ENCODE measurements at regions not wholly inside any gene's neighbourhood (a gene's known extent, or its start where the extent isn't known, plus 50 kb on each side); places are given as distances from the start of the nearest gene placed in this dataset.
A peak's percentile ranks its signal among the peaks of the same experiment; 100 is the strongest.

DNA sequence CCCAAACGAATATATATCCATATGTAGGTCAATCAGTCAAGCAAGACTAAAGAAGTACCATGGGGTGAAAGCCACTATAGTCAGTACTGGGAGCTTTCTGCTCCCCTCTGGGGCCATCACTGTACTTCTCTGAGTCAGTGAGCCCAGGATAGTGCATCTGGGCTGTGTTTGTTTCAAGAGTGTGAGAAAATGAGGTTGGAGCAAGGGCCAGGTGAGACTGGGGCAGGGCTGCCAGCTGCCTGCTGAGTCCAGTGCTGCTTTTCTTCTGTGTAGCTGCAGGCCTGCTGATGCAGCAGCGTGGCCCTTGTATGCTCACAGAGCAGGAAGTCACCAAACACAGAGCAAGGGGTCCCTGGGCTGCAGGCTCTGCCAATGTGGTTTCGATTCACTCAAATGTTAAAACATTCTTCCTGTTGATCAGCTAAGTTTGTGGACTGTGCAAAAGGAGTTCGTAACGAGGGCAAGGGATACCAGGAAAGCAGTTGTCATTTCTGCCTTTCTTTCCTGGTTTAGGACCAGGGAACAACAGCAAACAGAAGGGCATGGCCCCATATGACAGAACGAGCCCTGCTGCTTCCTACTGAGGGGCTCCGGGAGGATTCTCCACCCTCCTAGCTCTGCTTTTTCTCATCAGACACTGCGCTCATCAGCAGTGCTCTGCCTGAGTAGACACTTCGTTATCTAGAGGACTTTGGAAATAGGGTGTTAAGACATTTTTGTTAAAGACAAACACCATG lies 65.4 kb upstream of the TNS3 start:
- WGBS (ENCODE audit: low lambda C conversion rate, missing lambda C conversion rate), result 52% methylated on average over 9 of the region's 9 CpGs
- Histone ChIP-seq H3K4me1 (ENCODE audit: insufficient read depth) (peaks cover 32% of the 10 kb centered on the region), H3K79me2 (no peaks in the 10 kb centered on the region), H3K27ac (peak overlapping the region; percentile 76), H3K9me2 (replicated peaks; ENCODE audit: insufficient read depth) (no peaks in the 10 kb centered on the region), H3K9me3 (ENCODE audit: low read depth) (no peaks in the 10 kb centered on the region), H2AFZ (peak overlapping the region; percentile 25), H3K27me3 (no peaks in the 10 kb centered on the region), H4K20me1 (ENCODE audit: insufficient read depth, poor library complexity, severe bottlenecking) (no peaks in the 10 kb centered on the region), H3K36me3 (replicated peaks; ENCODE audit: insufficient read depth, low read depth) (no peaks in the 10 kb centered on the region), H3K4me3 (no peak overlapping the region), H3K4me2 (peak overlapping the region; percentile 50)
- TF ChIP-seq, protein P1, sequence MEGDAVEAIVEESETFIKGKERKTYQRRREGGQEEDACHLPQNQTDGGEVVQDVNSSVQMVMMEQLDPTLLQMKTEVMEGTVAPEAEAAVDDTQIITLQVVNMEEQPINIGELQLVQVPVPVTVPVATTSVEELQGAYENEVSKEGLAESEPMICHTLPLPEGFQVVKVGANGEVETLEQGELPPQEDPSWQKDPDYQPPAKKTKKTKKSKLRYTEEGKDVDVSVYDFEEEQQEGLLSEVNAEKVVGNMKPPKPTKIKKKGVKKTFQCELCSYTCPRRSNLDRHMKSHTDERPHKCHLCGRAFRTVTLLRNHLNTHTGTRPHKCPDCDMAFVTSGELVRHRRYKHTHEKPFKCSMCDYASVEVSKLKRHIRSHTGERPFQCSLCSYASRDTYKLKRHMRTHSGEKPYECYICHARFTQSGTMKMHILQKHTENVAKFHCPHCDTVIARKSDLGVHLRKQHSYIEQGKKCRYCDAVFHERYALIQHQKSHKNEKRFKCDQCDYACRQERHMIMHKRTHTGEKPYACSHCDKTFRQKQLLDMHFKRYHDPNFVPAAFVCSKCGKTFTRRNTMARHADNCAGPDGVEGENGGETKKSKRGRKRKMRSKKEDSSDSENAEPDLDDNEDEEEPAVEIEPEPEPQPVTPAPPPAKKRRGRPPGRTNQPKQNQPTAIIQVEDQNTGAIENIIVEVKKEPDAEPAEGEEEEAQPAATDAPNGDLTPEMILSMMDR (IDR thresholded peaks at IDR 0.05; ENCODE audit: poor library complexity), result no peak
- no peak for TF ChIP-seq EZH2phosphoT487 (IDR thresholded peaks at IDR 0.05; ENCODE audit: low read depth, severe bottlenecking, unreplicated experiment)
- no peak for TF ChIP-seq EZH2 (IDR thresholded peaks at IDR 0.05; ENCODE audit: borderline replicate concordance)
- DNase-seq (ENCODE audit: low spot score), result no peak

DNA sequence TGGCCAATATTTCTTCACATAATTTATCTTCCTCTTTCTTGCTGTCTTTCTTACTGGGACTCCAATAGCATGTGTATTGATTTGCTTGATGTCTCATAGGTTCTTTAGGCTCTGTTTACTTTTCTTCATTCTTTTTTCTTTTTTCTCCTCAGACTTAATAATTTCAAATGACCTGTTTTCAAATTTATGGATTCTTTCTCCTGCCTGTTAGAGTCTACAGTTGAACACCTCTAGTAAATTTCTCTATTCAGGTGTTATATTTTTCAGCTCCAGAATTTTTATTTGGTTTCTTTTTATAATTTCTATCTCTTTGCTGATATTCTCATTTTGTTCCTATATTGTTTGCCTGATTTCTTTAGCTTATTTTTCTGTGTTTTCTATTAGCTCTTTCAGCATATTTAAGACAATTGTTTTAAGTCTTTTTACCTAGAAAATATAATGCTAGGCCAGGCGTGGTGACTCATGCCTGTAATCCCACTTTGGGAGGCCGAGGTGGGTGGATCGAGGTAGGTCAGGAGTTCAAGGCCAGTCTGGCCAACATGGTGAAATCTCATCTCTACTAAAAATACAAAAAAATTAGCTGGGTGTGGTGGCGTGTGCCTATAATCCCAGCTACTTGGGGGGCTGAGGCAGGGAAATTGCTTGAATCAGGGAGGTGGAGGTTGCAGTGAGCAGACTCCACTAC lies 61.9 kb upstream of the TNS3 start:
- Histone ChIP-seq H3K27ac (no peak overlapping the region), H3K9me3 (ENCODE audit: low read depth) (no peaks in the 10 kb centered on the region), H3K79me2 (no peaks in the 10 kb centered on the region), H3K4me1 (ENCODE audit: insufficient read depth) (peaks cover 30% of the 10 kb centered on the region), H3K4me3 (no peak overlapping the region), H3K9me2 (replicated peaks; ENCODE audit: insufficient read depth) (no peaks in the 10 kb centered on the region), H3K36me3 (replicated peaks; ENCODE audit: insufficient read depth, low read depth) (no peaks in the 10 kb centered on the region), H3K27me3 (no peaks in the 10 kb centered on the region), H2AFZ (no peak overlapping the region), H4K20me1 (ENCODE audit: insufficient read depth, poor library complexity, severe bottlenecking) (no peaks in the 10 kb centered on the region), H3K4me2 (no peak overlapping the region)
- TF ChIP-seq EZH2 (IDR thresholded peaks at IDR 0.05; ENCODE audit: borderline replicate concordance) (no peak), EZH2phosphoT487 (IDR thresholded peaks at IDR 0.05; ENCODE audit: low read depth, severe bottlenecking, unreplicated experiment) (no peak)
- TF ChIP-seq, protein P1 (IDR thresholded peaks at IDR 0.05; ENCODE audit: poor library complexity), result no peak
- no peak for DNase-seq (ENCODE audit: low spot score)
- WGBS (ENCODE audit: low lambda C conversion rate, missing lambda C conversion rate), result 91% methylated on average over 4 of the region's 4 CpGs

DNA sequence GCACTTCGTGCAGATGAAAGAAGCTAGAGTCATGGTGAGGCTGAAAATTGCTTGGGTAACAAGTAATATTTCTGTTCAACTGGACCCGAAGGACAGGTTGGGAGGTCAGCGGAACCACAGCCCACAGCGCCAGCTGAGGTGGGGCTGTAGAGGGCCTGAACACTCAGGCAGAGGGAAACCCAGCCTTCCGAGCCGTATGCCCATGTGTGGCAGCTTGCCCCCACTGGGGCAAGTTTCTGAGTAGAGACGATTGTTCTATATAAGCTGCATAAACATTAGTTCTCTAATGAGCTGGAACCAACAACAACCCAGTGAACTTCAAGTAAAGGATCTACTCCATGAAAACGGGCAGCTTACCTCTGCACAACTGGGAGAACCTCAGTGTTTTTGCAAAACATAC lies 58.4 kb upstream of the TNS3 start:
- Histone ChIP-seq H4K20me1 (ENCODE audit: insufficient read depth, poor library complexity, severe bottlenecking) (no peaks in the 10 kb centered on the region), H3K79me2 (no peaks in the 10 kb centered on the region), H3K4me3 (no peak overlapping the region), H3K36me3 (replicated peaks; ENCODE audit: insufficient read depth, low read depth) (no peaks in the 10 kb centered on the region), H3K4me2 (no peak overlapping the region), H3K9me2 (replicated peaks; ENCODE audit: insufficient read depth) (no peaks in the 10 kb centered on the region), H3K27ac (peak overlapping the region; percentile 58), H3K9me3 (ENCODE audit: low read depth) (no peaks in the 10 kb centered on the region), H3K27me3 (no peaks in the 10 kb centered on the region), H2AFZ (no peak overlapping the region), H3K4me1 (ENCODE audit: insufficient read depth) (peaks cover 31% of the 10 kb centered on the region)
- WGBS (ENCODE audit: low lambda C conversion rate, missing lambda C conversion rate), result 91% methylated on average over 8 of the region's 8 CpGs
- TF ChIP-seq, protein P1 (IDR thresholded peaks at IDR 0.05; ENCODE audit: poor library complexity), result no peak
- TF ChIP-seq EZH2phosphoT487 (IDR thresholded peaks at IDR 0.05; ENCODE audit: low read depth, severe bottlenecking, unreplicated experiment) (no peak), EZH2 (IDR thresholded peaks at IDR 0.05; ENCODE audit: borderline replicate concordance) (no peak)
- DNase-seq (ENCODE audit: low spot score), result no peak
